ENCODE measurements at regions not wholly inside any gene's neighbourhood (a gene's known extent, or its start where the extent isn't known, plus 50 kb on each side); places are given as distances from the start of the nearest gene placed in this dataset.

DNA sequence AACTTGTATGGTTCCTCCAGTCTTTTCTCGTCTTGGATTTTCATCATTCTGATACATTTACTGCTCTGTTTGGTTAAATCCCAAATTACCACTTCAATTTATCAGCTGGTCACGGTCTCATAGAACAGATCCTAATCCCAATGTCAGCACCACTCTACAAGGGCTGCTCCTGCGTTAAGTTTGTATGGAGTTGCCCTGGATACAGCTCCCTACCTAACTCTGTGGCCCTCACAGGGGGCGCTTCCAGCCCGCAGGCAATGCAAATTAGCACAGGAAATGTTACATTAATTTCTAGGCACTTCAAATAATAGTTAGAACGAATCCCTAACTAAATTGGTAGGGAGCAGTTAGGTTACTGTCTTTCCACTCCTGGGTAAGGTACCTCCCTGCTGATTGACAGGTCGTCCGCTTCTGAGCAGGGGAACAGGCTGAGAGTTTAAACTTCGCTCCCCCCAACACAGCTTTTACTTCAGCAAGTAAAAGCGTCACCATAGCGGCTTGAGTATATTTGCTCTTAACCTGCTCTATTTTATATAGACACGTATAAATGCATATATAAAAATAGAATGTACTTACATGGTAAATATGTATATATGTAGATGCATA, 238.5 kb upstream of the FANCL start:
- TF ChIP-seq, protein P1, sequence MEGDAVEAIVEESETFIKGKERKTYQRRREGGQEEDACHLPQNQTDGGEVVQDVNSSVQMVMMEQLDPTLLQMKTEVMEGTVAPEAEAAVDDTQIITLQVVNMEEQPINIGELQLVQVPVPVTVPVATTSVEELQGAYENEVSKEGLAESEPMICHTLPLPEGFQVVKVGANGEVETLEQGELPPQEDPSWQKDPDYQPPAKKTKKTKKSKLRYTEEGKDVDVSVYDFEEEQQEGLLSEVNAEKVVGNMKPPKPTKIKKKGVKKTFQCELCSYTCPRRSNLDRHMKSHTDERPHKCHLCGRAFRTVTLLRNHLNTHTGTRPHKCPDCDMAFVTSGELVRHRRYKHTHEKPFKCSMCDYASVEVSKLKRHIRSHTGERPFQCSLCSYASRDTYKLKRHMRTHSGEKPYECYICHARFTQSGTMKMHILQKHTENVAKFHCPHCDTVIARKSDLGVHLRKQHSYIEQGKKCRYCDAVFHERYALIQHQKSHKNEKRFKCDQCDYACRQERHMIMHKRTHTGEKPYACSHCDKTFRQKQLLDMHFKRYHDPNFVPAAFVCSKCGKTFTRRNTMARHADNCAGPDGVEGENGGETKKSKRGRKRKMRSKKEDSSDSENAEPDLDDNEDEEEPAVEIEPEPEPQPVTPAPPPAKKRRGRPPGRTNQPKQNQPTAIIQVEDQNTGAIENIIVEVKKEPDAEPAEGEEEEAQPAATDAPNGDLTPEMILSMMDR (IDR thresholded peaks at IDR 0.05; ENCODE audit: poor library complexity, severe bottlenecking): no peak
- no peak for TF ChIP-seq POLR2AphosphoS5 (IDR thresholded peaks at IDR 0.05)
- TF ChIP-seq EP300 (conservative IDR thresholded peaks at IDR 0.05; ENCODE audit: poor library complexity, severe bottlenecking): no peak
- TF ChIP-seq TAF1 (IDR thresholded peaks at IDR 0.05; ENCODE audit: low read depth): no peak
- no peak for TF ChIP-seq MXI1 (conservative IDR thresholded peaks at IDR 0.05; ENCODE audit: poor library complexity, severe bottlenecking)
